ENCODE measurements at regions not wholly inside any gene's neighbourhood (a gene's known extent, or its start where the extent isn't known, plus 50 kb on each side); places are given as distances from the start of the nearest gene placed in this dataset.

DNA sequence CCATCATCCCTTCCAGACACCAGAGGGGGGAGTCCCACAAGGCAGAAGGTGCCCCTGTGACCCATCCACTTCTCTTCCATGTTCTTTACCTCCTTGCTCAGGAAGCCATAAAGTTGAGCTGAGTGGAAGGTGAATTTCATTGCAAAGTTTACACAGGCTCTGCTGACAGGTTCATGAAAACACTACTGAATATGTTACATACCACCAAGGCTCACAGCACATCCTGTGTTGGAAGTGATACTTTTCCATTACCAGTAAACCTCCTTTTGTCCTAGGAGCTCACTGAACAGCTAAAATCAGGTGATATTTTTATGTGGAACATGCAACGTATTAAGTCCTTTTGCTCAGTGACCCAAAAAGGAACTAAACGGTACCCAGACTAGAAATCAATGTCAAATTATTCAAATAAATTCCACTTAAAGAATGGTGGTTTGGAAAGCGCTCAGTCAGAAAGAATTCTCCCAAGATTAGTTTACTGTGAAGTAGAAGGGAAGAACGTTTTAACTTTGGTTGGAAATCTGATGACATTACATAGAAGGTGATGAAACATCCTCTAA lies 196.2 kb upstream of the NUDT4 start:
- peak; percentile 32 for DNase-seq

DNA sequence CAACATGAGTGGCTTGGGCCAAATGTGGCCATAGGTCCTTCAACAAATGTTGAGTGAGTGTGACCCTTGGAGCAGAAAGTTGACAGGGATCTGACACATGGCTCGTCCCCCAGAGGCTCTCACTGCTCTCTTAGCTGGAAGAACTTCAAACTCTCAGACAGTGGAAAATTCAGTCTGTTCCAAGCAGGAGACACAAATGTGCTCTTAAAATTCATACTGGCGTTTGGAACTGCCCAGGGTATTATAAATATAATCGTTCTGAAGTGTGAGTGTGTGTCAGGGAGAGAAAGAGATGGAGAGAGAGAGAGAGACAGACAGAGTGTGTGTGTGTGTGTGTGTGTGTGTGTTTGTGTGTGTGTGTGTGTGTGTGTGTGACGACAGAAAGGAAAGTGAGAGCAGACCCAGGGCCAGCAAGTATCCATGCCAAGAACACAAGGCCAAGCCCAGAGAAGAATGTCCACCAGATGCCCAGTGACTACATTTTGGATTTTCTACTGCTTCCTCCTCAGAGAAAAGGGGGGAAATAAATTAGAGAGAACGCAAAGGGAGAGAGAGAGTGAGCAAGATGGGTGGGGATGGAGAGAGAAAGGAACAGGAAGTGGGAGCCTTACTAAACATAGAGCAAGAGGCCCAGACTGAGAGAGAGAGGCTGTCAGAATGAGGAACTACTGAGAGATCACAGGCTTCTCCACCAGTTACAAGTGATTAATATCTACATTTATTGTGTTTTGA lies 193.6 kb upstream of the NUDT4 start:
- DNase-seq: peak; percentile 46

DNA sequence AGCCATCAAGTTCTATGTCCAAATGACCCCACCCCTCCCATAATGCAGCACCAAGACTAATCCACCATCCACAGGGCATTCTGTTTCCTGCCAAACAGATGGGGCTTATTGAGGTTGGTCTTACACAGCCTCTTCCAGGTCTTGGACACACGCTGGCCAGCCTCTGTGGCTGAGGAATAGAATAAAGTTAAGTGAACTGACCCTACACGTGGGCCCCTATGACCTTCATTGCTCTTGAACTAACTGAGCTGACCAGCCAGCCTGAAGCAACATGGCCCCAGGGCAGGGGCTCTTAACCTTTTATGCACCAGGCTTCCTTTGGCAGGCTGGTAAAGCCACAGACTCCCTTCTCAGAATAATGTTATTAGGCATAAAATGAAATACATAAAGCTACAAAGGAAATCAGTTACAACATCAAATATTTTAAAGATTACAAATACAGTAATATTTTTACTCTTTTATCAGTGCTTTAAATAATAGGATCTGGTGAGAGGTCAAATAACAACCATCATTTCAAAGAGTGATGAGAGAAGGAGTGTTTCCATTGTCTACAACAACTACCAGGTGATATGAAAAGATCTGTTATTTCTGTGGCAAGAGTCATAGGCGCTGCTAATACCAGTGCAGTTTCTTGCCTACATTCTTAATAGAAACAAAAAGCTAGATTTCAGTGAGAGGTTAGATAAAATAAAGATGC lies 192.9 kb upstream of the NUDT4 start:
- DNase-seq: peak; percentile 33

DNA sequence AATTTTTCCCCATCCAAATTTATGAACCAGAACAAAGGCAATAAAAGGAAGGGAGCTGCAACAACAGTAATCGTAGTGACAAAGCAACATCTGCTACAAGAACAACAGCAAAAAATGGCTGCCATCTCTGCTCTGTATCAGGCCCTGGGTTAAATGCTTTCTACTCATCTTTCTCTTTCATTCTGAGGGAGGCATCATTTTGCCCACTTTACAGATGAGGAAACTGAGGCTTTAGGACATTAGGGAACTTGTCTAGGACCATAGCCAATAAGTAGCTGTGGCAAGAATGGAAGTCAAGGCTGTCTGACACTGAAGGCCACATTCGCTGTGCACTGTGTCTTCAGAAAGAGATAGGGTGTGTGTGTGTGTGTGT lies 192.4 kb upstream of the NUDT4 start:
- DNase-seq: no peak

DNA sequence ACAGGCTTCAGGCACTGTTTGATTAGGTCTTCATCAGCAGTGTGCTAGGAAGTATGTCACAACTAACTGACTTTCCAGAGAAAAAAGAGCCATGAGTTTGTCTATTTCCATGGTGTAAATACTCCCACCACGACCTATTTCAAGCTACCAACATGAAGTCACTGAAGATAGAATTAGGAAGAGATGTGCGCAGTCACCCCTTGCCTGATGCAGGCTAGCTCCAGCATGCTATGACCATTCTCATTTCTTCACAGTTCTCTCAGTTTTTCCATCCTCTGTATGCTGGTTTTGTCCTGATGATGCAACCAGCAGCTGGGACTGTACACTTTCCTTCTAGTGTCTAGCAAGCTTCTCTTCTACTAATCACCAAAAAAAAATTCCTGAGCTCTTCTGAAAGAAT lies 191.6 kb upstream of the NUDT4 start:
- DNase-seq: peak; percentile 53

DNA sequence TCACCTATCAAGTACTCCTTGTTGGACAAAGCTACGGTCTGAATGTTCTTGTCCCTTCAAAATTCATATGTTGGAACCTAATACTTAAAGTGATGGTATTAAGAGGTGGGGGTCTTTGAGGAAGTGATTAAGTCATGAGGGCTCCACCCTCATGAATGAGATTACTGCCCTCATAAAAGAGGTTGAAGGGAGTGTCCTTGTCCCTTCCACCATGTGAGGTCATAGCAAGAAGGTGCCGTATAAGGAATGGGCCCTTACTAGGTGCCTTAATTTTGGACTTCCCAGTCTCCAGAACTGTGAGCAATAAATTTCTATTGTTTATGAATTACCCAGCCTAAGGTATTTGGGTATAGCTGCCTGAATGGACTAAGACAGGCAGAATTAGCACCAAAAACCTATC lies 191.1 kb upstream of the NUDT4 start:
- no peak for DNase-seq

DNA sequence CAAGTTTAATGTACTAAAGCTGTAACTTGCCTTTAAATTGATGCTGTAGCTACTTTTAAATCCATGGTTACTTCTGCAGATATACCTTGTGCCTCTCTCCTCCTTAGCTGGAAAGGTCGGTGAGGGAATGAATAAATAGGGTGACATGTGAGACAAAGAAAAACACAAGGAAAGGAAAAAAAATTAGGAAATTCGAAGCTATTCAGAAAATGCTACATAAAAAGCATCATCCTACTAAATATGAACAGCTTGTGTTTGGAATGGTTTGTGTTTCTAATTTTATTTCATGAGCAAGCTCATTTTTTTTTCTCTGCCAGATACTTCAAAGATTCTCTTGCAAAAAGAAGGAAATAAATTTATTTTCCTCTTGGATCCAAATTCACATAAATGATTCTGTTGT lies 186.3 kb upstream of the NUDT4 start:
- no peak for DNase-seq

DNA sequence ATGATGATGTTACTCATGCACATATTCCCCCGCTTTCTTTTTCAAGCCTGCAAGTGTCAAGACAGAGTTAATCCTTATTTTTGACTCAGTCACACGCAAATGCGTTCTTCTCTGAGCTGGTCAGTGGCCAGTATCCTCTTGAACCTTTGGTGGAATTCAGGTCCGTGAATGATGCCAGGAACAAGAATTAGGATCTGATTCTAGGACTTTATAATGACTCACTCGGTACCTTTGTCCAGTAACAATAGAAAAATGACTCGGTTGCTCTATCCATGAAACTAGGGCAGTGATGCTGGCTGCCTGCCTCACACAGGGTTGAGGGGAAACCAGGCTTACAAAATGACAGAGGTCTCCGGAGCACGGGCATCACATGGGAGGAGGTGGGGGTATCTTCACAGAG lies 185.8 kb upstream of the NUDT4 start:
- peak; percentile 62 for DNase-seq

DNA sequence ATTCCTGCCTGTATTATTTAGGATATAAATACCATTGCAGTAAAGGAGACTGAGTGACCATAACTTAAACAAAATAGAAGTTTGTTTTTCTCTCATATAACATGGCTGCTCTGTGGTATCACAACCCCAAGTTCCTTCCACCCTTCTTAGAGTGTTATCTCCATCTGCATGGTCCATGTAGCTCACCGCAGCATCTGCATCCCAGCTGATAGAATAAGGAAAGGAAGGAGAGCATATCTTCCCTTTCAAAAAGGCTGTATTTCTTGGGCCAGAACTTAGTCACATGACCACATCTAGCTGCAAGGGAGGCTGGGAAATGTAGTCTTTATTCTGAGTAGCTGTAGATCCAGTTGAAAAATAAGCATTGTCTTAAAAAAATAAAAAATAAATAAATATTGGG lies 184.8 kb upstream of the NUDT4 start:
- DNase-seq: no peak

DNA sequence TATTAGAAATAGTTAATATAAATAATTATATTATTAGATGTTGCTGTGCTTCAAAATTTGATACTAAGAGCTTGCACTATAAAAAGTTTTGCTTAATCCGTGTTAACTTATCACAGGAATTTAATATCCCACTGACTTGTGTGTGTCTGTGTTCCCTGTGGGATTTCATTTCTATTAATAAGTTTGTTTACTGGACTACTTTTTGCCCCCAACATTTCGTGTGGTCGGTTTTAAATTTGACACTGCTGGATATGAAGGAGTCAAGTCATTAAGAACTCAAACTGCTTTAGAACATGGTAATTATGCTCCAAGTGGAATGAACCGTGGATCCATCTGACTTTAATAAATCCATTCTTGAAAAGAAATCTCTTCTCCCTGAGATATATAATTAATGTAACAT lies 182.2 kb upstream of the NUDT4 start:
- DNase-seq: no peak

DNA sequence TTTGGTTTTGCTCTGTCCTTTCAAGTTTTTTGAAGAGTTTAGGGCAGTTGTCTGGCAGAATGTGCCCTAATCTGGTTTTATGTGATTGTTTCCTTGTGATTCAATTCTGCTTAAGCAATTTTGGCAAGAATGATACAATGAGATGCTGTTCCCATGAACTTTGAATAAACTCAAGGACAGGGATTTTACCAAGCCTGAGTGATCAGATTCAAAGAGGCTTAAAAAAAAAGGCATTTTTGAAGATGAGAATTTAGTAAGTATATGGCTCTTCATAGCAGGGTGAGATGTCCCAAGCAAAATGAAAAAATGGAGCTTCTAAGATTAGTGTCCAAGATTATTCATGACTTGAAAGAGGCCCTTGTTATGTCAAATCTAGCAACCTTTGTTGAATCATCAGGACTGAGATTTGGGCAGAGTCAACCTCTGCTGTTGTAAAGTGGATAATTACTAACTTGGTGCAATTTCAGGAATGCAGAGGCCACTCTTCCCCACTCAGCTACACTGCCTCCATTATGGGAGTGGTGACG lies 180.6 kb upstream of the NUDT4 start:
- DNase-seq: peak; percentile 24

DNA sequence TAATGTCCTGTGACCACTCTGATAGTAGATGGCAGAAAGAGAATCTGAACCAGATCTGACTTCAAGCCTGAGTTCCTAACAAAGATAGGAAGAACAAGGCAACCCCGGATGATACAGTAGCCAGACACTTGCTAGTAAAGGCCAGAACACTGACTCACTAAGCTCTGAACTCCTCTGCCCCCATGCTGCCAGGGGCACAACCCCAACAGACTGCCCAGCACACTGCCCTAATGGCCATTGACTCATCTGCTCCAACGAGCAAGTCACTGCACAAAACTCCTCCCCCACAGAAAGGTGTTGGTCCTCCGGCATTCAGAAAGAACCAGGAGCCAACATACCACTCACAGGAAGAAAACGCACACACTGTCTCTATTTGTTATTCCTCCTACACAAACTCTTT lies 179.6 kb upstream of the NUDT4 start:
- DNase-seq: peak; percentile 22

DNA sequence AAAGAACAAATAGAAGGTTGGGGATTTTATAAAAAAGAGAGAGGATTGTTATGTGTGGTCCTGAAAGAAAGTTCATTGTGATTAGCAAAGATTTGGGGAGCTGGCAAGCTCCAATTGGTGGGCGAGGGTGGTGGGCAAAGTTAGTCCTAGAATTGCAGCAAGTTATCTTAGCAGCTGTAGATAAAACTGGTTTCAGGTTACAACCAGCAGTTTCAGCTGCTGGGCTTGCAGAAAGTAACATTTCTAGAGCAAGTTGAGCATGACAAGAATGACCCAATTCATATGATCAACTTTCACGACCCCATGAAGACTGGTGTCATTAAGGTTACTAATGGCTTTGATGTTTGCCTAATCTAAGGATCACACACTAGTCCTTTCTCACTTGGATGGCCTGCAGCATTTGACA lies 177.9 kb upstream of the NUDT4 start:
- DNase-seq: no peak

DNA sequence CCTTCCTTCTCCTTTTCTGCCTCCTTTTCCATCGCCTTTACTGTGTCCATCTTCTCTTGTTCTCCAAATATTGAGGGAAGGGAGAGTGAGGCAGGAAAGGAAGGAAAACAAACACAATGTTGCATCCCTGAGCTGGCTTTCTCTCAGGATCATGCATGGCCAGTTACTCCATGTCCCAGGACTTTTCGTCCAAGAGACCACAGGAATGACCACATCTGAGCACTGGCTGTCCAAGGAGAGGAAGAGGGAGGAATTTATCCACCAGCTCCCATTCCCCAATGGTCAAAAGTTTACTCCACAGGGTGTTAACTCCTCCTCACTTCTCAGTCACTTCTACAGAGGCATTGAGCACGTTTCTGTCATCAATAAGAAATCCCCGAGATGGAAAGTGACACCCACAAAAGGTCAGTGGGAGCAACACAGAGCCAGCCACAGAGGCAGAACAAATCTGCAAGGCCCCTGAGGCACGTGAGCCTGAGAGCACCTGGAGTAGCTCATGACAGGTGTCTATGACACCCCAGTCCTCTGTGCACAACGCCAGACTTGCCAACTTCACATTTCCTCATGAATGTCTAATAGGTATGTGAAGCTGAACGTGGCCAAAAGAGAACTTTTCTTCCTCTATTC lies 177.3 kb upstream of the NUDT4 start:
- peak; percentile 18 for DNase-seq

DNA sequence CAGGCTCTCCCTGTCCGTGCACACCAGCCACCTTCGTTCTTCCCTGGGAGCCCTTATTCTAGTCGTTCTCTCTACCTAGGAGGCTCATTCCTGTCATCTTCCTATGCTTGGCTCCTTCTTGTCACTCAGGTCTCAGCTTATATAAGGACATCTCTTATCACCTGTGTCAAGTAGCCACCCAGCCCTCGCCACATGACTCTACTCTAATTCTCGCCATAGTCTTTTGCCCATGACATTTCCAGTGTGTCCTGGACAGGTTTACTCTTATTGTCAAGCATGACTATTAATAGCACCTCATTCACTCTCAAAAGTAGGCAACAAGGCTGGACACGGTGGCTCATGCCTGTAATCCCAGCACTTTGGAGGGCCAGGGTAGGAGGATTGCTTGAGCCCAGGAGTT lies 175.7 kb upstream of the NUDT4 start:
- no peak for DNase-seq

DNA sequence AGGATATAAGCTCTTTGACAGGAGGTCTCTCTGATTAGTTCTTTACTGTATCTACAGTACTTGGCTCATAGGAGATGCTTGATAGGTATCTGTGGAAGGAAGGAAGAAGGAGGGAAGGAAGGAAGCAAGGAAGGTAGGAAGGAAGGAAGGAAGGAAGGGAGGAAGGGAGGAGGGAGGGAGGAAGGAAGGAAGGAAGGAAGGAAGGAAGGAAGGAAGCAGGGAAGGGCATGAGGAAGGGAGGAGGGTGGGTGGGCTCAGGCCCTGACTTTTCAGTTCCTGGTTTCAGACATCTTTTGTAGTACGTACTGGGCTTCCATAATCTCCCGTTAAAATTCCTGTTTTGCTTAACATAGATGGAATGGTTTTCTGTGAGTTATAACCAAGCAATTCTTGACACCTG lies 175.0 kb upstream of the NUDT4 start:
- DNase-seq: no peak

DNA sequence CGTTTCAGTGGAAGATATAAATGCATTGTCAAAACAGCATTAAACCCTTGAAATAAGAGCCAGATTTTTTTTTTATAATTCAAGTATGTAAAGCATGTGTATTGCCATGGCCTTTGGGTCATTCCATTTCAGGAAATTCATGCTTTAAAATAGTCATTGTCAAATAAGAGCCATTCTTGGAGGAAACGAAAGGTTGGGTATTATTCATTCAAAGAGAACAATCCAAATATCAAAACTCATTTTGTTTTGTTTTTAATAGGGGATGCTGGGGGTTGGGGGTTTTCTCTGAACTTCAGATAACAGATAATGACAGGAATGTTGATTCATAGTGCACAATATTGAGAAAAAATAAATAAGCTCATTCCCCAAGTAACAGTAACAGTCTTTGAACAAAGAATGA lies 174.4 kb upstream of the NUDT4 start:
- DNase-seq: no peak

DNA sequence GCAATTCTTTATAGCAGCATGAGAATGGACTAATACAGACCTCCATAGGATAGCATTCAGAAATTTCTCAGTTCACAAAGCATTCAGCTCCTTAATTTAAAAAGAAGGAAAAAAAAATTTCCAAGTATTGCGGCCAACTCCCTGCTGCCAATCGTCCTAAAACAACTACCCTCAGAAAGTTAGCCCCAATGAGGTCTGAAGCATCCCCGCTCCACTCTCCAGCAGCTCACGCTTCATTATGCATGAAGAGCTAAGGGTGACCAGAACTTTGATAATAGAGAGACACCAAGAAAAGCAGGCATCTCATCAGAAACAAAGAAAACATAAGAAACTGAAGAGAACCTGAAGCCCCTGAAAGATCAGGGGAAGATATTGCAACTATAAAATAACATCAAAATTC lies 172.8 kb upstream of the NUDT4 start:
- no peak for DNase-seq

DNA sequence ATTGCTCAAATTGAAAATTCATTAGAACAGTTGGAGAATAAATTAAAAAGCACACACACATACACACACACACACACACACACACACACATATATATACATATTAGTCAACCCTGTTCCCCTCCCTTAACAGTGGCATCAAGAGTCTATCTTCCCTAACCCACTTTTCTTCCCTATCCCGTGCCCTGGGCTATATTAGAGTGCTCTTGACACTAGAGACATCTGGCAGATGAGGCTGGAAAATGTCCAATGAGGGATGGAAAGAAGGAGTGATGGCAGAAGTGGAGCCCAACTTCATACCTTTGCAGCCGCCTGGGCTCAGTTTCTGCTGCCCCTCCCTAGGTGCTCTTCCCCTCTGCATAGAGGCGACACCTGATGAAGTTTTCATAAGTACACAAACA lies 172.4 kb upstream of the NUDT4 start:
- no peak for DNase-seq

DNA sequence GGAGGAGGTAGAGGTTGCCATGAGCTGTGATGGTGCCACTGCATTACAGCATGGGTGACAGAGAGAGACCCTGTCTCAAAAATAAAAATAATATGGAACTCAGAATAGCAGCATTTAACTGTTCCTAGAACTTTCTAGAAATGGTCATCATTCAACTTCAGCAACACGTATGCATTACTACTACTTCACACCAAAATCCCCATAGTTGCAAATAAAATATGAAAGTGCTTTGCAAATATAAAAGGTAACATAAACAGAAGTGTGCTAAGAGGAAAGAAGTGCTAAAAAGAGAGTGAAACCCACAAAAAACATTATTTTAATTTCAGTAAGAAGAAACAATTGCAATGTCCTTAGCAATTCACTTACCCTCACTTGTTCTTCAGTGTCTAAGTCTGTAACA lies 169.7 kb upstream of the NUDT4 start:
- no peak for DNase-seq

DNA sequence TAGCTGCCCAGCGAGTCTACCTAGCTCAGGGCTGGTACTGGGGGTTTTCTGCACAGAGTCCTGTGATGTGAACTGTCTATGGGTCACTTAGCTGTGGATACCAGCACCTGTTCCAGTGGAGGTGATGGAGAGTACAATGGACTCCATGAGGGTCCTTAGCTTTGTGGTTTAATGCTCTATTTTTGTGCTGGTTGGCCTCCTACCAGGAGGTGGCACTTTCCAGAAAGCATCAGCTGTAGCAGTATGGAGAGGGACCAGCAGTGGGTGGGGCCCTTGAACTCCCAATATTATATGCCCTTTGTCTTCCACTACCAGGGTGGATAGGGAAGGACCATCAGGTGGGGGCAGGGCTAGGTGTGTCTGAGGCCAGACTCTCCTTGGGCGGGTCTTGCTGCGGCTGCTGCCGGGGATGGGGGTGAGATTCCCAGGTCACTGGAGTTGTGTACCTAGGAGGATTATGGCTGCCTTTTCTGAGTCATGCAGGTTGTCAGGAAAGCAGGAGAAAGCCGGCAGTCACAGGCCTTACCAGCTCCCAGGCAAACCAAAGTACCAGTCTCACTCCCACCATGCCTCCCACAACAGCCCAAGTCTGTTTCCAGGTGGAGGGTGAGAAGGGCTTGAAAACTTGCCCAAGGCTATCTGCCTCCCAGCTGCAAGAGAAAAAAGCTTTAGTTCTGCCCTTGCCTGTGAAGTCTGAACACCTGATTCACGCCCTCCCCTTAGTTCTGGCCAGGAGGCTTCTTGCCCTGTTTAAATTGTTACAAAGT lies 163.0 kb upstream of the NUDT4 start:
- no peak for DNase-seq

DNA sequence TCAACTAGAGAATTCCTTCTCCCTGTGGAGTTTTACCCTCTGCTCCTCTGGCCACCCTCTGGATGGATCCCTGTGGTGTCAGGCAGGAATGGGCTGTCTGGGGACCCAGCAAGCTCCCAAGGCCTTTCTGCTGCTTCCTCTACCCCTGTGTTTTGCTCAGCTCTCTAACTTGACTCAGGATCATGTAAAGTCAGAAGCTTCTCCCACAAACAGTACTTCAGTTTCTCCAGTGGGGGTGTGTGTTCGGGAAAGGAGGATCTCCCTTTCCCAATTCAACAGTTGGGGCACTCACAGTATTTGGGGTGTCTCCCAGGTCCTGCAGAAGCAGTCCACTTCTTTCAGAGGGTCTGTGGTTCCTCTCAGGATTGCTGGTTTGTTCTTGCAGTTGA lies 162.4 kb upstream of the NUDT4 start:
- no peak for DNase-seq

DNA sequence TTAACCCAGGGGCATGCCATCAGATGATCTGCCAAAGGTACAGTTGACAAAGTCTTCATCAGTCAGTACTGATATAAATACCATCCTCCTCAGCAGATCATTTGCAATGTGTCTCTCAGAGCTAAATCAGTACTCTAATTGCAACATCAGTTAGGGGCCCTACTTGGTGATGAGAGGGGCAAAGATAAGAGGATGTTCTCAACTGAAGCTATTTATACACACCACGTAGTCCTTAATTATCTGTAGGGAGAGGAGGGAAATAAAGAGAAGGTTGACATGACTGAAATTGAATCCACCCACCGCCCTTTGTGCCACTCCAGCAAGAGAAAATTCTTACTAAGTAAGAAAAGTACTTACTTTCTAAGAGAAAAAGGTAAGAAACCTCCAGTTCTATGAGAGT lies 157.8 kb upstream of the NUDT4 start:
- no peak for DNase-seq

All from fibroblast of upper back skin (primary cell).